HEK293T (cell line): ENCODE measurements at regions not wholly inside any gene's neighbourhood (a gene's known extent, or its start where the extent isn't known, plus 50 kb on each side); places are given as distances from the start of the nearest gene placed in this dataset.

Source experiments
- CTCF ChIA-PET: fragments of 350-600 bp; formaldehyde crosslinking; extraction: SDS; loops from one replicate; lab custom pipeline; 2021; ENCODE audit warnings: antibody characterized with exemption, inconsistent platforms; lab: Yijun Ruan, JAX
- POLR2A ChIA-PET: fragments of 350-600 bp; formaldehyde crosslinking; extraction: SDS; loops from one replicate; lab custom pipeline; 2020; ENCODE audit warnings: antibody characterized with exemption, inconsistent platforms; lab: Yijun Ruan, JAX
- DNase-seq: peaks from one replicate; pipeline ENCODE4 v3.0.0; 2012; ENCODE audit warnings: mixed read lengths; ENCODE audit errors: extremely low spot score
- ARNT ChIP-seq: fragments of 450-650 bp; IDR thresholded peaks from 2 replicates; pipeline ENCODE4 v1.6.1; 2017; ENCODE audit warnings: mild to moderate bottlenecking
- BHLHE40 ChIP-seq: fragments of 450-650 bp; IDR thresholded peaks from 2 replicates; pipeline ENCODE4 v1.6.1; 2016; ENCODE audit warnings: mild to moderate bottlenecking, moderate library complexity, borderline replicate concordance
- CTBP1 ChIP-seq: fragments of 450-650 bp; IDR thresholded peaks from 2 replicates; pipeline ENCODE4 v1.6.1; 2016; ENCODE audit warnings: borderline replicate concordance
- ELF4 ChIP-seq: fragments of 450-650 bp; IDR thresholded peaks from 2 replicates; pipeline ENCODE4 v1.6.1; 2017; ENCODE audit warnings: antibody characterized with exemption
- FOXA1 ChIP-seq: fragments of 450-650 bp; IDR thresholded peaks from 2 replicates; pipeline ENCODE4 v1.6.1; 2016; ENCODE audit warnings: mild to moderate bottlenecking
- FOXK2 ChIP-seq: fragments of 450-650 bp; IDR thresholded peaks from 2 replicates; pipeline ENCODE4 v1.6.1; 2016; ENCODE audit warnings: mild to moderate bottlenecking
- FOXM1 ChIP-seq: fragments of 450-650 bp; IDR thresholded peaks from 2 replicates; pipeline ENCODE4 v1.6.1; 2017; ENCODE audit warnings: mild to moderate bottlenecking, borderline replicate concordance
- HDGF ChIP-seq: fragments of 450-650 bp; IDR thresholded peaks from 2 replicates; pipeline ENCODE4 v1.6.1; 2017; ENCODE audit warnings: antibody characterized with exemption, borderline replicate concordance
- L3MBTL2 ChIP-seq: fragments of 450-650 bp; conservative IDR thresholded peaks from 2 replicates; pipeline ENCODE4 v1.6.1; 2016; ENCODE audit warnings: mild to moderate bottlenecking
- LEF1 ChIP-seq: fragments of 450-650 bp; IDR thresholded peaks from 2 replicates; pipeline ENCODE4 v1.6.1; 2017; ENCODE audit warnings: mild to moderate bottlenecking, borderline replicate concordance
- NFRKB ChIP-seq: fragments of 450-650 bp; IDR thresholded peaks from 2 replicates; pipeline ENCODE4 v1.6.1; 2016; ENCODE audit warnings: mild to moderate bottlenecking, moderate library complexity
- PKNOX1 ChIP-seq: fragments of 450-650 bp; IDR thresholded peaks from 2 replicates; pipeline ENCODE4 v1.6.1; 2016
- SP1 ChIP-seq: fragments of 450-650 bp; IDR thresholded peaks from 2 replicates; pipeline ENCODE4 v1.6.1; 2017
- SUZ12 ChIP-seq: fragments of 450-650 bp; IDR thresholded peaks from 2 replicates; pipeline ENCODE4 v1.6.1; 2016; ENCODE audit warnings: mild to moderate bottlenecking
- TARDBP ChIP-seq: fragments of 450-650 bp; IDR thresholded peaks from 2 replicates; pipeline ENCODE4 v1.6.1; 2016
- ZNF384 ChIP-seq: fragments of 450-650 bp; IDR thresholded peaks from 2 replicates; pipeline ENCODE4 v1.6.1; 2016

- ChIA-PET POLR2A (no interaction called here), CTCF (no interaction called here)
- TF ChIP-seq HDGF (no peak), L3MBTL2 (no peak), PKNOX1 (no peak), FOXA1 (no peak), SP1 (no peak), FOXM1 (no peak), SUZ12 (no peak), ARNT (no peak), NFRKB (no peak), FOXK2 (no peak), LEF1 (no peak), BHLHE40 (no peak), TARDBP (no peak), CTBP1 (no peak), ELF4 (no peak), ZNF384 (no peak)
- no peak for DNase-seq
These were observed 1460.3 kb upstream of the CADM2 start for GRCh38 chr3:83498361-83499016.

- no peak for TF ChIP-seq TARDBP
- no peak for TF ChIP-seq ZNF384
- no peak for TF ChIP-seq PKNOX1
- no peak for TF ChIP-seq SUZ12
- TF ChIP-seq CTBP1, result no peak
- POLR2A ChIA-PET, result no interaction called here
- no peak for DNase-seq
- CTCF ChIA-PET, result no interaction called here
These were observed 1458.4 kb upstream of the CADM2 start for GRCh38 chr3:83500422-83500821.

DNA sequence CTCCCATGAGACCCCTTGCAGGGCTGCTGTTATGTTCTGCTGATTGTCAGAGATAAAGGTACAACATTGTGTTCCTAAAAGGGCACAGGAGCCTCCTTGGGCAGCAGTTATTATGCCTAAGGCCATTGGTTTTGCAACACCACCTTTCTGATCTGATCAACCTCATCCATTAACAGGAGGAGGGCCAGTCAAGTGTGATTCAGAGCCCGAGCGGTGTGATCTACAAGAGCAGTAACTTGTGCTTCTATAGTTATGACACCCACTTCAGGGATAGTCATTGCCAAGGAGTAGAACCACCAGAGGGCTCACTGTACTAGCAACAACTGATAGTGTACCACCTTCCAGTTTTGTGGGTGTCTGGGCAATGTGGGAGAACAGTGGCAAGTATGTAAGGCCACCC is 1457.9 kb upstream of the CADM2 start:
- ChIA-PET POLR2A (no interaction called here), CTCF (no interaction called here)
- no peak for TF ChIP-seq CTBP1
- no peak for TF ChIP-seq FOXK2
- TF ChIP-seq TARDBP, result no peak
- no peak for TF ChIP-seq SP1
- TF ChIP-seq FOXM1, result no peak
- TF ChIP-seq HDGF, result no peak
- no peak for TF ChIP-seq ELF4
- no peak for TF ChIP-seq PKNOX1
- TF ChIP-seq ZNF384, result no peak
- no peak for TF ChIP-seq L3MBTL2
- no peak for TF ChIP-seq NFRKB
- no peak for DNase-seq

- DNase-seq, result no peak
- TF ChIP-seq FOXK2 (no peak), CTBP1 (no peak), LEF1 (no peak), ELF4 (no peak), TARDBP (no peak), HDGF (no peak), L3MBTL2 (no peak), SUZ12 (no peak), ZNF384 (no peak), BHLHE40 (no peak), FOXA1 (no peak), FOXM1 (no peak), PKNOX1 (no peak), ARNT (no peak), SP1 (no peak), NFRKB (no peak)
- ChIA-PET CTCF (no interaction called here), POLR2A (no interaction called here)
These were observed 1445.7 kb upstream of the CADM2 start for GRCh38 chr3:83513051-83513450.

GRCh38 chr3:83513677-83514076 is 1445.1 kb upstream of the CADM2 start:
- CTCF ChIA-PET, result no interaction called here
- POLR2A ChIA-PET, result no interaction called here
- TF ChIP-seq FOXM1, result no peak

GRCh38 chr3:83514130-83514914 is 1444.5 kb upstream of the CADM2 start:
- ChIA-PET POLR2A (no interaction called here), CTCF (no interaction called here)
- DNase-seq, result no peak
- TF ChIP-seq SP1, result no peak

More at GRCh38 chr3:83513677-83514076, 1445.1 kb upstream of the CADM2 start:
- DNase-seq, result no peak
